B cell (primary cell): ENCODE measurements at regions not wholly inside any gene's neighbourhood (a gene's known extent, or its start where the extent isn't known, plus 50 kb on each side); places are given as distances from the start of the nearest gene placed in this dataset.

Experiments used
- ATAC-seq: fragments of 200-7000 bp; cut with Tn5 transposase; one replicate; pipeline ENCODE4 v1.10.0; 2021; ENCODE audit warnings: low read depth, mild to moderate bottlenecking, moderate number of reproducible peaks, moderate library complexity
- CTCF ChIA-PET: fragments of 350-600 bp; sonication (Branson Sonifier 250); formaldehyde crosslinking; loops from one replicate; lab custom pipeline; 2021; ENCODE audit warnings: antibody characterized with exemption, inconsistent platforms; lab: Charles Lee
- POLR2A ChIA-PET: fragments of 350-600 bp; sonication (Branson Sonifier 250); formaldehyde crosslinking; loops from one replicate; lab custom pipeline; 2021; ENCODE audit warnings: antibody characterized with exemption; lab: Charles Lee
- DNase-seq: peaks from one replicate; pipeline ENCODE4 v3.0.0; 2013
- H2AFZ ChIP-seq: 2 replicates; pipeline ENCODE4 v1.6.1; 2012; ENCODE audit warnings: mild to moderate bottlenecking, low read depth, low read length; ENCODE audit not compliant: insufficient read depth, poor library complexity, severe bottlenecking
- H3K27ac ChIP-seq, 2 donors: 1 replicate in 1 of 2; 2 replicates in 1 of 2; pipeline ENCODE4 v1.5.1; 2012 to 2013; ENCODE audit warnings: low read length in 2 of 2, mild to moderate bottlenecking in 2 of 2, moderate library complexity in 1 of 2
- H3K27me3 ChIP-seq, 4 experiments: fragments of 200-600 bp in 1 of 4; sonication (generic) in 1 of 4; replicated peaks in 1 of 4; 1 replicate in 2 of 4; 2 replicates in 2 of 4; pipeline versions ENCODE4 v1.6.1 to v1.7.0; 2013 to 2016; ENCODE audit warnings: low read length in 3 of 4, mild to moderate bottlenecking in 2 of 4, mixed read lengths in 1 of 4, moderate library complexity in 1 of 4; ENCODE audit not compliant: insufficient read depth in 4 of 4, control insufficient read depth in 3 of 4; ENCODE audit errors: control extremely low read depth in 1 of 4
- H3K36me3 ChIP-seq, 2 experiments: replicated peaks in 1 of 2; 1 replicate in 1 of 2; 2 replicates in 1 of 2; pipeline versions ENCODE4 v1.6.1 to v1.7.1; 2013; ENCODE audit warnings: low read length in 1 of 2; ENCODE audit not compliant: insufficient read depth in 2 of 2, control insufficient read depth in 1 of 2; ENCODE audit errors: control extremely low read depth in 1 of 2, extremely low read depth in 1 of 2
- H3K4me1 ChIP-seq, 2 donors: fragments of 200-600 bp in 1 of 2; sonication (generic) in 1 of 2; 1 replicate in 1 of 2; 2 replicates in 1 of 2; pipeline versions ENCODE4 v1.5.1 to v1.6.1; 2013 to 2017; ENCODE audit warnings: low read length in 2 of 2; ENCODE audit not compliant: control insufficient read depth in 2 of 2, insufficient read depth in 2 of 2
- H3K4me2 ChIP-seq: replicated peaks from 2 replicates; pipeline ENCODE3; 2012; ENCODE audit warnings: mild to moderate bottlenecking, low read depth, low read length; ENCODE audit not compliant: poor library complexity, severe bottlenecking
- H3K4me3 ChIP-seq, 5 experiments: fragments of 200-600 bp in 1 of 5; sonication (generic) in 1 of 5; 1 replicate in 3 of 5; 2 replicates in 2 of 5; pipeline versions ENCODE4 v1.5.1 to v1.7.0; 2011 to 2016; ENCODE audit warnings: low read length in 4 of 5, mild to moderate bottlenecking in 4 of 5, low read depth in 2 of 5, control low read depth in 1 of 5, moderate library complexity in 1 of 5; ENCODE audit not compliant: insufficient read depth in 1 of 5; ENCODE audit errors: control extremely low read depth in 1 of 5, extremely low read depth in 1 of 5
- H3K79me2 ChIP-seq: fragments of 200-600 bp; sonication (generic); one replicate; pipeline ENCODE4 v1.6.0; 2016; ENCODE audit warnings: low read length; ENCODE audit not compliant: control insufficient read depth, insufficient read depth
- H3K9ac ChIP-seq: fragments of 200-600 bp; sonication (generic); 2 replicates; pipeline ENCODE4 v1.6.1; 2017; ENCODE audit warnings: mild to moderate bottlenecking, low read length, moderate library complexity
- H3K9me3 ChIP-seq, 3 donors: one replicate each; pipeline versions ENCODE4 v1.6.1 to v1.7.1; 2013; ENCODE audit warnings: low read length in 2 of 3; ENCODE audit not compliant: control insufficient read depth in 2 of 3, insufficient read depth in 1 of 3; ENCODE audit errors: control extremely low read depth in 1 of 3
- H4K20me1 ChIP-seq: 2 replicates; pipeline ENCODE4 v1.6.0; 2012; ENCODE audit warnings: mild to moderate bottlenecking, low read length; ENCODE audit not compliant: insufficient read depth, control insufficient read depth, poor library complexity, severe bottlenecking
- H3K27ac Mint-ChIP-seq: one replicate; pipeline ENCODE4 v1.8.0; 2021; ENCODE audit warnings: mixed read lengths
- H3K27me3 Mint-ChIP-seq: one replicate; pipeline ENCODE4 v1.8.0; 2021; ENCODE audit warnings: mixed read lengths
- H3K4me1 Mint-ChIP-seq: one replicate; pipeline ENCODE4 v1.8.0; 2021; ENCODE audit warnings: mixed read lengths
- H3K4me3 Mint-ChIP-seq: one replicate; pipeline ENCODE4 v1.8.0; 2021; ENCODE audit warnings: mixed read lengths
- H3K9me3 Mint-ChIP-seq: one replicate; pipeline ENCODE4 v1.8.0; 2022; ENCODE audit warnings: mixed read lengths; ENCODE audit not compliant: insufficient read depth
- EZH2 ChIP-seq: IDR thresholded peaks from 2 replicates; pipeline ENCODE4 v1.6.1; 2012; ENCODE audit warnings: borderline replicate concordance, low read depth, mild to moderate bottlenecking, moderate library complexity, low read length; ENCODE audit not compliant: insufficient read depth, poor library complexity, severe bottlenecking
- WGBS: methylation state at CpG from one replicate; pipeline ENCODE4 v1.1.5; 2013; ENCODE audit warnings: missing lambda C conversion rate; ENCODE audit not compliant: insufficient coverage; 5-methylcytosine and 5-hydroxymethylcytosine counted together
- intact Hi-C: fragments of 100-400 bp; cut with micrococcal nuclease; formaldehyde crosslinking; loops from one replicate; pipeline ENCODE4 v1.10.0; 2022
- TF ChIP-seq, protein P1 (sequence below): fragments of 200-600 bp; IDR thresholded peaks from one replicate; pipeline ENCODE4 v1.8.0; 2022; ENCODE audit warnings: antibody characterized with exemption, mild to moderate bottlenecking

DNA sequence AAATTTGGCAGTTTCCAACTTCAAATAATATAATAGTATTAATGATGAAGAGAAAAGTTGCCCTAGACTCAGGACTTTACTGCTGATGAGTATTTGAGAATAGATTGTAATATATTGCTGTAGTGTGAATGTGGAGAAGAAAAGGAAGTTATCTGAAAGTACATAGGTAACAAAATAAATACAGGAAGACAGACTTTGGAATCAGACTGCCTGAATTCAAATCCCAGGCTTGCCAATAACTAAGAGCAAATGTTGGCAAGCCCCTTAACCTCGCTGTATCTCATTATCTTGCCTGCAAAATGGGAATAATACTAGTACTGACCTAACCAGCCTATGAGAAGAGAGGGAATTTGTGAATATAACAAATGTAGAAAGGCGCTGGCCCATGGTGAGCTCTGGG is 765.2 kb upstream of the ID2 start:
- Mint-ChIP-seq H3K27ac (no peak overlapping the region), H3K4me3 (no peak overlapping the region), H3K27me3 (peaks cover 10% of the 10 kb centered on the region), H3K4me1 (no peaks in the 10 kb centered on the region), H3K9me3 (no peaks in the 10 kb centered on the region)
- no peak overlapping the region for H3K27ac ChIP-seq
- intact Hi-C loops: no loop called here
- no peaks in the 10 kb centered on the region for H3K4me1 ChIP-seq
- H3K9ac ChIP-seq: no peak overlapping the region
- DNase-seq: no peak
- TF ChIP-seq, protein P1, sequence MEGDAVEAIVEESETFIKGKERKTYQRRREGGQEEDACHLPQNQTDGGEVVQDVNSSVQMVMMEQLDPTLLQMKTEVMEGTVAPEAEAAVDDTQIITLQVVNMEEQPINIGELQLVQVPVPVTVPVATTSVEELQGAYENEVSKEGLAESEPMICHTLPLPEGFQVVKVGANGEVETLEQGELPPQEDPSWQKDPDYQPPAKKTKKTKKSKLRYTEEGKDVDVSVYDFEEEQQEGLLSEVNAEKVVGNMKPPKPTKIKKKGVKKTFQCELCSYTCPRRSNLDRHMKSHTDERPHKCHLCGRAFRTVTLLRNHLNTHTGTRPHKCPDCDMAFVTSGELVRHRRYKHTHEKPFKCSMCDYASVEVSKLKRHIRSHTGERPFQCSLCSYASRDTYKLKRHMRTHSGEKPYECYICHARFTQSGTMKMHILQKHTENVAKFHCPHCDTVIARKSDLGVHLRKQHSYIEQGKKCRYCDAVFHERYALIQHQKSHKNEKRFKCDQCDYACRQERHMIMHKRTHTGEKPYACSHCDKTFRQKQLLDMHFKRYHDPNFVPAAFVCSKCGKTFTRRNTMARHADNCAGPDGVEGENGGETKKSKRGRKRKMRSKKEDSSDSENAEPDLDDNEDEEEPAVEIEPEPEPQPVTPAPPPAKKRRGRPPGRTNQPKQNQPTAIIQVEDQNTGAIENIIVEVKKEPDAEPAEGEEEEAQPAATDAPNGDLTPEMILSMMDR: no peak
- TF ChIP-seq EZH2: no peak
- no peaks in the 10 kb centered on the region for H3K27me3 ChIP-seq
- ChIA-PET CTCF (no interaction called here), POLR2A (no interaction called here)
- WGBS: 100% methylated on average over 1 of the region's 2 CpGs
- H3K36me3 ChIP-seq: no peaks in the 10 kb centered on the region
- no peak for ATAC-seq
- no peak overlapping the region for H3K4me2 ChIP-seq
- no peaks in the 10 kb centered on the region for H3K9me3 ChIP-seq
- no peaks in the 10 kb centered on the region for H4K20me1 ChIP-seq
- no peak overlapping the region for H3K4me3 ChIP-seq
- H2AFZ ChIP-seq: no peak overlapping the region
- H3K79me2 ChIP-seq: no peaks in the 10 kb centered on the region

DNA sequence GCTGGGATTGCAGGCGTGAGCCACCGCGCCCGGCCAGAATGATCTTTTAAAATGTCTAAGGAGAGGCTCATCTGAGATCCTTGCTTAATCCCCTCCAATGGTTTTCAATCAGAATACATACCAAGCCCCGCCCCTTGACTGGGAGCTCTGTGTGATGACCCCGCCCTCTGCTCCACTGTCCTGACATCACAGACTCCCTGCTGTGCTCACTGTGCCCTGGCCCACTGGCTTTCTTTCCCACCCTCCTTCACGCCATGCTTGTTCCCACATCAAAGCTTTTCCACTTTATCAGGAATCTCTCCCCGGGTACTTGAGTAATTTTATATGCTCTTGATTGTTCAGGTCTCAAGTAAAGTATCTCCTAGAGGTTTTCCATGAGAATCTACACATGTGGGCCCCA is 762.3 kb upstream of the ID2 start:
- no peaks in the 10 kb centered on the region for H3K4me1 ChIP-seq
- no peaks in the 10 kb centered on the region for H3K36me3 ChIP-seq
- H3K27ac ChIP-seq: no peak overlapping the region
- H3K4me3 Mint-ChIP-seq: no peak overlapping the region
- no peak overlapping the region for H3K4me2 ChIP-seq
- no peak overlapping the region for H2AFZ ChIP-seq
- DNase-seq (no peak), ATAC-seq (no peak)
- peaks cover 10% of the 10 kb centered on the region for H3K27me3 Mint-ChIP-seq
- ChIA-PET POLR2A (no interaction called here), CTCF (no interaction called here)
- TF ChIP-seq, protein P1: no peak
- no peak for TF ChIP-seq EZH2
- H3K9me3 ChIP-seq: peaks cover 0 to 4% (median 0%) of the 10 kb centered on the region in 3 donors
- H3K4me1 Mint-ChIP-seq: no peaks in the 10 kb centered on the region
- H4K20me1 ChIP-seq: no peaks in the 10 kb centered on the region
- no peaks in the 10 kb centered on the region for H3K27me3 ChIP-seq
- no peak overlapping the region for H3K4me3 ChIP-seq
- intact Hi-C loops: no loop called here
- no peak overlapping the region for H3K9ac ChIP-seq
- no peaks in the 10 kb centered on the region for H3K79me2 ChIP-seq
- H3K27ac Mint-ChIP-seq: no peak overlapping the region
- H3K9me3 Mint-ChIP-seq: peaks cover 2% of the 10 kb centered on the region
- WGBS: 100% methylated on average over 6 of the region's 8 CpGs
